Colonic mucosa (tissue), 4 donors: ENCODE measurements at regions not wholly inside any gene's neighbourhood (a gene's known extent, or its start where the extent isn't known, plus 50 kb on each side); places are given as distances from the start of the nearest gene placed in this dataset.

Experiments used
- DNase-seq: peaks from one replicate; pipeline ENCODE4 v3.0.0-alpha.2; 2020
- H3K27ac ChIP-seq: fragments of 200-600 bp; one replicate; pipeline ENCODE4 v1.8.0; 2021
- H3K27me3 ChIP-seq: fragments of 200-600 bp; one replicate; pipeline ENCODE4 v1.8.0; 2021
- H3K36me3 ChIP-seq: fragments of 200-600 bp; one replicate; pipeline ENCODE4 v1.8.0; 2021
- H3K4me1 ChIP-seq: fragments of 200-600 bp; one replicate; pipeline ENCODE4 v1.8.0; 2021; ENCODE audit warnings: mild to moderate bottlenecking
- H3K4me3 ChIP-seq: fragments of 200-600 bp; one replicate; pipeline ENCODE4 v1.8.0; 2021
- H3K9ac ChIP-seq, 2 donors: one replicate each; pipeline ENCODE4 v1.7.0; 2013; ENCODE audit warnings: control low read depth in 2 of 2, low read depth in 2 of 2, low read length in 2 of 2
- H3K9me3 ChIP-seq: fragments of 200-600 bp; one replicate; pipeline ENCODE4 v1.8.0; 2021
- CTCF ChIP-seq: fragments of 200-600 bp; IDR thresholded peaks from one replicate; pipeline ENCODE4 v1.8.0; 2022; ENCODE audit warnings: antibody characterized with exemption, mild to moderate bottlenecking
- intact Hi-C: fragments of 100-400 bp; cut with DNase I; formaldehyde crosslinking; loops from one replicate; pipeline ENCODE4 v1.14.1; 2022
- donor health status: healthy.
- donor health status: DM: no; HTN: no; CAD: no.
- donor health status: DM: no; HTN: no; CAD: no.

DNA sequence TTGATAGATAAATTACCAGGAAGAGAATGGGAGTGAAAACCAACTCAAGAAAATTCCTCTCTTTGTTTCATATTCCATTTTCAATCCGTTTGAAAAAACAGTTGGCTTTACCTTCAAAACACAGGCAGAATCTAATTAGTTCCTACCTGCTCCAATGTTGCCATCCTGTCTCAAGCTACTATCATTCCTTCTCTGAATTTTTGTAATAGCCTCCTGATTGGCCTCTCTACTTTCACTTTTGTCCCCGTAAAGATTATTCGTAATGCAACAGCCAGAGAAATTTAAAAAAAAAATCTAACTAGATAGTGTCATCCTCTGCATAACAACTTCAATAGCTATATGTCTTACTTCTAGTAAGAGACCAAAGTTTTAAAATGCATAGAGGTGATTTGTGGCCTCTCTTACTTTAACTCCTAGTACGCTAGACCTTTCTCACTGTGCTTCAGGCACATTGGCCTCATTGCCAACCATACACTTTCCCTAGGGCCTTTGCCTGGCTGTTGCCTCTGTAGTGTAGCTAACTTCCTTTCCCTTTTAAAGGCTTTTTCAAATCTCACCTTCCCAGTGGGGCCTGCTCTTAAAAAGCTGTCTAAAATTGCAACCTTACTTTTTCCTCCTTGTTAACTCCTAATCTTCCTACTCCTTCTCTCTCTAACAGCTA, 311.3 kb upstream of the GRIN3A start:
- Histone ChIP-seq H3K27me3 (no peaks in the 10 kb centered on the region), H3K9me3 (no peaks in the 10 kb centered on the region), H3K4me1 (no peaks in the 10 kb centered on the region), H3K27ac (no peak overlapping the region), H3K9ac (no peak overlapping the region), H3K36me3 (no peaks in the 10 kb centered on the region), H3K4me3 (no peak overlapping the region)
- no peak for TF ChIP-seq CTCF
- intact Hi-C loops = no loop called here
- no peak for DNase-seq

DNA sequence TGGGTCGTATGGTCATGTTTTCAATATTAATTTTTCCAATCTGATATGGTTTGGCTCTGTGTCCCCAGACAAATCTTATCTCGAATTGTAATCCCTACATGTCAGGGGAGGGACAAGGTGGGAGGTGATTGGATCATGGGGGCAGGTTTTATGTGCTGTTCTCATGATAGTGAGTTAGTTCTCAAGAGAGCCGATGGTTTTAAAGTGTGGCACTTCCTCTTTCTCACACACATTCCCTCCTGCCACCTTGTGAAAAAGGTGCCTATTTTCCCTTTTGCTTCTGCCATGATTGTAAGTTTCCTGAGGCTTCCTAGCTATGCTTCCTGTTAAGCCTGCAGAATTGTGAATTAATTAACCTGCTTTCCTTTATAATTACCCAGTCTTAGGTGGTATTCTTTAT, 309.1 kb upstream of the GRIN3A start:
- intact Hi-C loops = no loop called here
- H3K27me3 ChIP-seq = no peaks in the 10 kb centered on the region
- no peak for DNase-seq

DNA sequence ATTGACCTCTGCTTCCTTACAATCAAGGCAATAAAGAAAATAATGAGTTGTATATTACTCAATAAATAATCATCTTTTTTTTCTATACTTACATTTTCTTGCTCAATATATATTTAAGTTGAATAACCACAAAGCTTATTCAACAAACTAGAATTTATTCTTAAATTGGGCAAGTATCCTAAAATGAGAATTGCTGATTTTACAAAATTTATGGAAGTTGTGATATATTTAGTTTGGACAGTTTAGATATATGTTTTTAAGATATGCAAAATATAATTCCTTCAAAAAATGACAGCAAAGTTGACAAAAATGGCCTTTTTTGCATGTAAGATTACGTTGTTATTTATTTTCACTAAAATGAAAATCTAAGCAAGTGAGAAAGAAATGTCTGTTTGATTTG, 305.7 kb upstream of the GRIN3A start:
- Histone ChIP-seq H3K9ac (no peak overlapping the region), H3K27ac (no peak overlapping the region), H3K4me3 (no peak overlapping the region), H3K9me3 (no peaks in the 10 kb centered on the region), H3K4me1 (no peaks in the 10 kb centered on the region), H3K27me3 (no peaks in the 10 kb centered on the region), H3K36me3 (no peaks in the 10 kb centered on the region)
- no peak for DNase-seq
- intact Hi-C loops = no loop called here
- TF ChIP-seq CTCF = no peak

More for the DNA sequence above, 309.1 kb upstream of the GRIN3A start:
- no peaks in the 10 kb centered on the region for H3K36me3 ChIP-seq
- no peak overlapping the region for H3K27ac ChIP-seq
- no peaks in the 10 kb centered on the region for H3K4me1 ChIP-seq
- TF ChIP-seq CTCF = no peak
- no peak overlapping the region for H3K9ac ChIP-seq
- H3K4me3 ChIP-seq = no peak overlapping the region
- no peaks in the 10 kb centered on the region for H3K9me3 ChIP-seq

GRCh38 chr9:102038006-102038405, 299.6 kb upstream of the GRIN3A start:
- H3K27me3 ChIP-seq = no peaks in the 10 kb centered on the region
- H3K27ac ChIP-seq = no peak overlapping the region
- no peak overlapping the region for H3K9ac ChIP-seq
- H3K36me3 ChIP-seq = no peaks in the 10 kb centered on the region
- H3K4me1 ChIP-seq = no peaks in the 10 kb centered on the region
- DNase-seq = no peak
- no peaks in the 10 kb centered on the region for H3K9me3 ChIP-seq
- TF ChIP-seq CTCF = no peak
- intact Hi-C loops = no loop called here
- H3K4me3 ChIP-seq = no peak overlapping the region

GRCh38 chr9:102035929-102036328, 297.5 kb upstream of the GRIN3A start:
- H3K27me3 ChIP-seq = no peaks in the 10 kb centered on the region
- H3K9ac ChIP-seq = no peak overlapping the region
- no peak overlapping the region for H3K27ac ChIP-seq
- intact Hi-C loops = no loop called here
- TF ChIP-seq CTCF = no peak
- no peak overlapping the region for H3K4me3 ChIP-seq
- no peaks in the 10 kb centered on the region for H3K4me1 ChIP-seq
- H3K36me3 ChIP-seq = no peaks in the 10 kb centered on the region
- DNase-seq = no peak
- no peaks in the 10 kb centered on the region for H3K9me3 ChIP-seq
